ENCODE measurements at regions not wholly inside any gene's neighbourhood (a gene's known extent, or its start where the extent isn't known, plus 50 kb on each side); places are given as distances from the start of the nearest gene placed in this dataset.

DNA sequence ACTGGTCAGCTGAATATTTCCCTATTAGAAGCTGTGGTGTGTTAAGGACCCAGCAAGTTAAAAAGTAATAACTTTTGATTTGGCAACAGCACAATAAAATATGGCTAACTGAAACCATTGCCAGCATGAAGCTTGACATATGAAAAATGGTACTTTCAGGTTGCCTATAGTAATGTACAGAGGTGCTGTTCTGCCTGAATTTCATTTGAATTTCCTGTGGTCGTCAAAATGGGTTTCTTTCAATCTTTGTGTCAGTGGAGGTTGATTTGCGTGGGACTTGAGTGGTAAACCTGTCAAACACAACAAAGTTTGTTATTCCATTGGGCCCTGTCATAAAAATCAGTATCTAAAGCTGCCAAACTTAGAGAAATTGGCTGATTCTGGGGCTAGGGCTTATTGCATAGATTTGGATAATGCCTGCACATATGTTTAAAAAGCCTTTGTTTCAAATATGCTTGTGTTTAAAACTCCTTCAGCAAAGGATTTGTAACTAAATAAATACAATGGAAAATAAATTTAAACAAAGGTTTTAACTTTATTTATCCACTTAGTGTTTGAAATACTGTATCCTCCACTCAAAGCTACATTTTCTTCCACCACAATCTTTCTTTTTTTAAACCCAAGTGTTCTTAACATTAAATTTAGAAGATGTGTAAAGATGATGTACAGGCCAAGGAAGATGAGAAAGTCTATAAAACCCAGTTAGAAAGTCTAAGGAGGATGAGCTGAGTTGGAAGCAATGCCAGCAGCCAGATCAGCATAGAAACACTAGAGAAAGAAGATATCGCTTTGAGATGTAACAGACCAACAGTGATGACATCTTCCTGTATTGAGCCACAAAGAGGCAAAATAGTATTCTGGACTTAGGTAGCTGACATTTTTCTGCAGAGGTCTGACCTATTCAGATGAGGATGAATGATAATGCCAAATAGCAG lies 134.8 kb upstream of the GIMD1 start:
- TF ChIP-seq CTCF (conservative IDR thresholded peaks at IDR 0.05) (no peak), ZFX (IDR thresholded peaks at IDR 0.05) (no peak)
